H1 (cell line): ENCODE measurements at regions not wholly inside any gene's neighbourhood (a gene's known extent, or its start where the extent isn't known, plus 50 kb on each side); places are given as distances from the start of the nearest gene placed in this dataset.

ENCODE experiments used
- EP300 ChIP-seq, 2 experiments: IDR thresholded peaks; 1 replicate in 1 of 2; 2 replicates in 1 of 2; pipeline ENCODE4 v1.6.1; 2011 to 2012; ENCODE audit warnings: low read depth in 2 of 2, low read length in 2 of 2, mild to moderate bottlenecking in 2 of 2, borderline replicate concordance in 1 of 2, inconsistent platforms in 1 of 2, moderate library complexity in 1 of 2
- MAFK ChIP-seq: IDR thresholded peaks from 2 replicates; pipeline ENCODE4 v1.6.1; 2012; ENCODE audit warnings: low read depth, mild to moderate bottlenecking, improper control_type of control experiment, low read length

GRCh38 chr2:12177455-12178288 lies 431.2 kb downstream of the LPIN1 start (continued):
- no peak for TF ChIP-seq EP300 (IDR thresholded peaks at IDR 0.05; ENCODE audit: borderline replicate concordance in 1 of 2, low read depth in 2 of 2, low read length in 2 of 2)
- TF ChIP-seq MAFK, result no peak
